T-helper 2 cell (primary cell): ENCODE measurements at regions not wholly inside any gene's neighbourhood (a gene's known extent, or its start where the extent isn't known, plus 50 kb on each side); places are given as distances from the start of the nearest gene placed in this dataset.

Source experiments
- DNase-seq, 5 experiments: peaks; one replicate each; pipeline versions ENCODE4 v3.0.0 to v3.0.0-alpha.2; 2012 to 2022

DNA sequence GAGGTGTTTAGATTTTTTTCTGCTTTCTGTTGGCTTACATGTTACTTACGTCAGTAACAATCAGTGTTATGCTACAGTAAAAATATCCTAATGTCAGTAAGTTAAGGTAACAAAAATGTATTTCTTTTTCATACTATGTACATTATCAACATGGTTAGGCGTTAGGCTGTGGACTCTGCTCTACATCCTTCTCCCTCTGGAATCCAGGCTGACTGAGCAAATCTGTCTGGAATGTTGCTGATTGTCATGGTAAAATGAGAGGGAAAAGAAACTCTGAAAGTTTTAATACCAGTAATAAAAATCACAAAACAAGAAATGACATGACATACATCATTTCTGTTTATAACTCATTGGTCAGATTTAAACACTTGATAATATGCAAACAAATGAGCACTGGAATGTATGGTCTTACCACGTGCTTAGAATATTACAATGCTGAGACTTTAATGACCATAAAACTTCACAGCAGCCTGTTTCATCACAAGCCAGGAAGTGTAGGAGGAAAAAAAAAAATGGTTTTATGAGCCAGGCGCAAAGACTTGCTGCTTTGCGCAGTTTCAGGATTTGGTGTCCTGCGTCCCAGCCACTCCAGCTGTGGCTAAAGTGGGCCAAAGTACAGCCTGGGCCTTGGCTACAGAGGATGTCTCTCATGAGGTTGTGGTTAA is 252.4 kb downstream of the FSIP2 start:
- DNase-seq = no peak

DNA sequence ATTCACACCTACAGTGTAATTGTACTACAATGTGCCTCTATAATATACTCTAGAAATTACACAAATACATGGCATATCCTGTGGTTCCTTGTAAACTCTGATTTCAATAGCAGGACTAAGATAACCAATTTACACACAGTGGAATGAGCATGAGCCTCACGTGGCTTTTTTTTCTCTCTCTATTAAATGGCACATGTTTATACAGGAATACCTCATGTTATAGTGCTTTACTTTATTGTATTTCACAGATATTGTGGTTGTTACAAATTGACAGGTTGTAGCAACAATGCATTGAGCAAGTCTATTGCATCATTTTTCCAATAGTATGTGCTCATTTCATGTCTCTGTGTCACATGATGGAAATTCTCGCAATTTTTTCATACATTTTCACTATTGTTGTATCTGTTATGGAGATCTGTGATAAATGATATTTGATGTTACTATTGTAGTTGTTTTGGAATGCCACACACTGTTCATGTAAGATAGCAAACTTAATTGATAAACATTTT is 260.0 kb downstream of the FSIP2 start:
- DNase-seq = no peak

DNA sequence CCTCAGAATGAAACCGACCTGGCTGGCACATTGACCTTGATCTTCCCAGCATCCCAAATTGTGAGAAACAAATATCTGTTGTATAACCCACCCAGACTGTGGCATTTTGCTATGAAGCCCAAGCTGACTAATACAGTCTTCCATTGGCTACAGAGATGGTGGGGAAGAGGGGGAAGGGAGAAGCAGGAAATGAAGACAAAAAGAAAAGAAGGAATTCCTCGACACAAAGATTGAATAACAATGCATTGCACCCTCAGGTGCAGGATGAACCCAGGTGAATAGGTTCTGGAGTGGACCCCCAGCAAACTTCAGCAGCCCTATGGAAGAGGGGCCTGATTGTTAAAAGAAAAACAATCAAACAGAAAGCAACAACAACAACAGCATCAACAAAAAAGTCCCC is 270.7 kb downstream of the FSIP2 start:
- no peak for DNase-seq

GRCh38 chr2:186017278-186017677 is 278.7 kb downstream of the FSIP2 start:
- DNase-seq = no peak

DNA sequence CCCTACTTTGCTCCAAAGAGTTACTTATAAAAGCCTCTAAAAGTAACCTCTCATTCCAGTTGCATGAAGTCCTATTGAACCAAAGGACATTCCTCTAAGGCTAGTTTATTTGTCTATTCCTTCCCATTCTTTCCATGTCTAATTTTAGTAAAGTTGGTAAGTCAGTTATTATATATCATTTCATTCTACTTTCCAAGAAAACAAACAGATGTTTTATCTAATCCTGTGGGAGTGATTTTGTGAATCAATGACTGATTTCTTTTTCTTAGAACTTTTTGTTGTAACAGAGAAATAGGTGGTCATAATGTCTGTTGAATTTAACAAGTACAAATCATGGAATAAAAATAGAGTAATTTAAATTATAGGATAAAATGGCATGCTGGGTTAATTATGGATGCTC is 286.3 kb downstream of the FSIP2 start:
- DNase-seq = no peak

DNA sequence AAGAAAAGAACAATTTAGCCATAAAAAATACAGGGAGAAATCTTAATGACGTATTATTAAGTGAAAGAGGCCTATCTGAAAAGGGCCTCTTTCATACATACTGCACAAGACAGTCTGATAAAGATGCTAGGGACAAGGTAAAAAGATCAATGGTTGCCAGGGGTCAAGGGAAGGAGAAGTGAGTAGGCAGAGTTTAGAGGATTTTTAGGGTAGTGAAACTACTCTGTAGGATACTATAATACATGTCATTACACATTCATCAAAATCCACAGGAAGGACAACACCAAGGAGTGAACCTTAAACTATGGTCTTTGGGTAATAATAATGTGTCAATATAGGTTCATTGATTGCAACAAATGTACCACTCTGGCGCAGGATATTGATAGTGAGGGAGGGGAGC is 289.3 kb downstream of the FSIP2 start:
- no peak for DNase-seq

DNA sequence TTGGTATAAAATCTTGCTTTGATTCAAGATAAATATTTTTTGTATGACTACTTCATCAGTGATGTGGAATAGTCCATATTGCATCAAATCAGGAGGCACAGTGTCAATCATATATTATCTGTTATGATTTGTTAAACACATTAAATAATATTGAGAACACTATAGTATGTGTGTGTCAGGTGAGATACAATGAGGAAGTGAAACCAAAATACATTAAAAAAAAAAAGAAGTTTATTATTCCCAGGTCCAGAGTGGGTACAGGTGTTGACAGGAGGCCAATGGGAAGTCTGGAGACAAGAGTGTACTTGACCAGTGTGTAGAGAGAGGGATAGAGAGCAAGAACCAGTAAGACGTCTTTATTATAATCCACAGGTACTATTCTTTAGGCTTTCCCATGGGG is 292.6 kb downstream of the FSIP2 start:
- DNase-seq = no peak

- DNase-seq = no peak
These were observed 293.6 kb downstream of the FSIP2 start for GRCh38 chr2:186032102-186032738.

DNA sequence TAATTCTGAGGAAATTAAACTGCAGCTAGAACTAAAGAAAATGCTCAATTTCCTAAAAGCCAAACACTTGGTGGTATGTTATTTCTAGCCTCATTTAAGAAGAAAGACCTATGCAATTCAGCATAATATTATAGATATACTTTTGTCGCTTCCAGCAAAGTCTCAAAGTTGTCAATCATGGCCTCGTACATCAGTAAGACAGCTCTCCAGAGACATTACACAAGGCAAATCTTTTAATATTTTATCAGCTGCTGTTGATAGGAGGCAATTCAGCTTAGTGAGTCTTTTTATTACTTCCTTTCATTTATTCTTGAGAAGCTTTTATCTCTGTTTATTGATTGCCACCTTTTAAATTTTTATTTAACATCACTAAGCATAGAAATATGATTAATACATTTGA is 294.3 kb downstream of the FSIP2 start:
- no peak for DNase-seq

GRCh38 chr2:186033541-186033940 is 294.9 kb downstream of the FSIP2 start:
- no peak for DNase-seq

DNA sequence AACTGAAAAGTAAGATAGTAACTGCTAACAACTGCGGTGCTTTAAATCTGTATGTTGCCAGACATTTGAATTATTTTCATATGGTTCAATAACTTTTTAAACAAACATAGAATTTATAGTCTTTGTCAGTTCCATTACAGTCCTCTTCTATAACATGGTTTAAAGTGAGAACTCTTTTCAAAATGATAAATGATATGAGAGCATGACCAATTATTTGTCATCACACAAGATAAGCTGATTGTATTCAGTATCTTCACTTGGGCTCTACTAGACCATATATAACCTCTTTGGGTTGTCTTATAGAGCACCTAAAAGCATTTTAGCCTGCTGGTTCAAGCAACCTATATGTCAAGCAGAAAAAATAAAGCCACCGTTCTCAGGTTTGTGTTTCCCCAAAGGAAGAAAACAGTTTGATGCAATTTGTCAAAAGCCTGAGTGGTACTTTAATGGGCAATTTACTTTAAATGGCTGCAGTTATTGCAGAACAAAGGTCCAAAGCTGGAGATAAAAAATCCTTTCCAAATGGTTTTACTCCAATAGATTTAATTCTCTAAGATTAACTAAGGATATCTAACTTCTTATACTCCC is 298.4 kb downstream of the FSIP2 start:
- DNase-seq = no peak

GRCh38 chr2:186042207-186043028 is 303.8 kb downstream of the FSIP2 start:
- DNase-seq = no peak

DNA sequence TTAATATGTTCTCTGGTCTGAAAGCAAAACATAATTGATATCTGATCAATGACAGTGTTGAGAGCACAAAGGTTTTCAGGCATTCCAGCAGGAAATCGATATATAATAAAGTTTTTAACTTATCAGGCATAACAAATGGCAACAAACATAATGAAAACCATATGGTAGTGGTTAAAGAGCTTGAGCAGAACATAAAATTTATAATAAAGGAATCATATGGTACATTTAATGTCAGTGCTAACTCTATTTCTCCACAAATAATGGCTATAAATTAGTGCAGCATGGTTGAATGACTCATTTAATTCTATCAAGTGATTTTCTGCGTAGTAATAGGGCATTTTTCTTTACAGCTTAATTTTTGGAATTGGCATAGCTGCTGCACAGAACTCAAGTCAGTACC is 306.2 kb downstream of the FSIP2 start:
- no peak for DNase-seq

- DNase-seq = no peak
These were observed 314.3 kb downstream of the FSIP2 start for GRCh38 chr2:186052930-186053329.

GRCh38 chr2:186058614-186059013 is 320.0 kb downstream of the FSIP2 start:
- DNase-seq = no peak

DNA sequence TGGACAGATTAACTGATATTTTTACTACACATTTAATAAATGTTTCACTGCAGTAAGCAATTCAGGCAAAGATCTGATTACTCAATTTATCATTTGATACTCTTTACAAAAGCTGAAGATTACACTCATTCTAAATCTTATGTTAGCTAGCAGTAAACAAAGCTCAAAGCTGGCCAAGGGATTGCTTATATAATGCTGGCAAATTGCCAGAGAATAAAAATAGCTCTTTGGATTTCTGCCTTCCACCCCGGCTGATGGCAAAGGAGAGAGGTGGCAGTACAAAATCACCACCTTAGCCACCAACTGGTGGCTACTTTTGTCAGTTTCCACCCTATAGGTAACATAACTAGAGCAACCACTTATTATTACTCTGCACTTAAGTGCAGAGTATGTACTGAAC is 320.5 kb downstream of the FSIP2 start:
- DNase-seq = no peak

- DNase-seq = no peak
These were observed 322.3 kb downstream of the FSIP2 start for GRCh38 chr2:186060744-186061440.

GRCh38 chr2:186064507-186064906 is 325.9 kb downstream of the FSIP2 start:
- no peak for DNase-seq

DNA sequence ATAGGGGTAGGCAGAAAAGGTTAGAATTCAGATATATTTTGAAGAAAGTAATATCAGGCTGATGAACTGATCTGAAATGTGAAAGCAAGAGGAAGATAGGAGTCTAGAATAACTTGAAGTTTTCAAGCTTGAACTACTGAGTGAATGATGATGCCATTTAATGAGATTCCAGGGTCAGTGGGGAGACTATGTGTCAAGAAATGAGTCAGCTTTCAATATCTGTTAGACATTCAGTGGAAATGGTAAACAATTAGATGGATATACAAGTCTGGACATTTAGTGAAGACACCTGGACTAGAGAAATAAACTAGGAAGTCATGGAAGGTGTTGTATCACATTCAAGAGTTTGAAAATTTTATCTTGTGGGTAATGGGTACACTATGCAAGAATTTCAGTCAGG is 326.9 kb downstream of the FSIP2 start:
- DNase-seq = no peak

GRCh38 chr2:186068139-186068801 is 329.7 kb downstream of the FSIP2 start:
- DNase-seq = no peak

GRCh38 chr2:186069676-186070075 is 331.1 kb downstream of the FSIP2 start:
- no peak for DNase-seq

DNA sequence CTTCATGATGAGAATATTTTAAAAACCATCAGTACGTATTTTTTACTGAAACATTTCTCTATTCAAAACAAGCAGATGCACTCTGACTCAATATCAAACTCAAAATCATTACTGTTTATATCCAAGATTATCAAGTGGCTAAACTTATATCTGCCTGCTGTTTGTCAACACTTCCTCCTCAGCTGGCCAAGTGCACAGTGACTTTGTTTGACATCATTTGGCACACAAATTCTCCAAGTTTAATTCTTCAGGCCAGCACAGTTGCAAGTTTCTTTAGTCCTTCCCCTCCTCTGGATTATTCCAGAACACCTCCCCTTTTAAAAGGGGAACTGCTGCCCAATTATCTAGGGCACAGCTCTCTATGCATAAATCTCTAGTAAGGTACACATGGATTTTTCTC is 346.6 kb downstream of the FSIP2 start:
- DNase-seq = no peak
